Nucleus accumbens (tissue), 56 donors: ENCODE measurements at regions not wholly inside any gene's neighbourhood (a gene's known extent, or its start where the extent isn't known, plus 50 kb on each side); places are given as distances from the start of the nearest gene placed in this dataset.
"Not testable (repeated sequence)": the region's sequence is repeated elsewhere in the genome, so short reads cannot be mapped to it uniquely, and the experiment has no call there.

Experiments
- DNase-seq, 56 donors: peaks; one replicate each; lab custom pipeline; 2025; lab: John Stamatoyannopoulos, UW

GRCh38 chr1:163633366-163633765 is 311.6 kb downstream of the NUF2 start:
- DNase-seq, result no peak

GRCh38 chr1:163645676-163646075 is 323.9 kb downstream of the NUF2 start:
- not testable (repeated sequence) for DNase-seq

GRCh38 chr1:163650624-163651023 is 328.9 kb downstream of the NUF2 start:
- no peak for DNase-seq

- DNase-seq, result no peak
Observed at GRCh38 chr1:163652441-163652840, 330.7 kb downstream of the NUF2 start.

- no peak for DNase-seq
Observed at GRCh38 chr1:163655565-163655964, 333.8 kb downstream of the NUF2 start.

- DNase-seq, result no peak
Observed at GRCh38 chr1:163656095-163656759, 334.5 kb downstream of the NUF2 start.

- no peak for DNase-seq
Observed at GRCh38 chr1:163657719-163658118, 336.0 kb downstream of the NUF2 start.

- peak in 4 of 56 donors; percentile 1 to 5 (median 2) for DNase-seq
Observed at GRCh38 chr1:163661391-163661790, 339.6 kb downstream of the NUF2 start.

GRCh38 chr1:163664671-163665335 is 343.0 kb downstream of the NUF2 start:
- no peak for DNase-seq

GRCh38 chr1:163668472-163668871 is 346.7 kb downstream of the NUF2 start:
- no peak for DNase-seq

GRCh38 chr1:163670989-163671757 is 349.4 kb downstream of the NUF2 start:
- no peak for DNase-seq

- no peak for DNase-seq
Observed at GRCh38 chr1:163672976-163673758, 351.4 kb downstream of the NUF2 start.

- no peak for DNase-seq
Observed at GRCh38 chr1:163673759-163674151, 352.0 kb downstream of the NUF2 start.

GRCh38 chr1:163674236-163674635 is 352.5 kb downstream of the NUF2 start:
- no peak for DNase-seq

GRCh38 chr1:163684785-163685184 is 363.0 kb downstream of the NUF2 start:
- no peak for DNase-seq

GRCh38 chr1:163692266-163692665 is 370.5 kb downstream of the NUF2 start:
- no peak for DNase-seq

GRCh38 chr1:163697137-163697536 is 375.4 kb downstream of the NUF2 start:
- DNase-seq, result no peak

GRCh38 chr1:163701783-163702374 is 380.1 kb downstream of the NUF2 start:
- DNase-seq, result no peak

GRCh38 chr1:163703794-163704193 is 382.0 kb downstream of the NUF2 start:
- no peak for DNase-seq

GRCh38 chr1:163706915-163707314 is 385.2 kb downstream of the NUF2 start:
- no peak for DNase-seq
